NT2/D1 (cell line): ENCODE measurements at regions not wholly inside any gene's neighbourhood (a gene's known extent, or its start where the extent isn't known, plus 50 kb on each side); places are given as distances from the start of the nearest gene placed in this dataset.

Source experiments
- SUZ12 ChIP-seq: IDR thresholded peaks from 2 replicates; pipeline ENCODE4 v1.6.1; 2011; ENCODE audit not compliant: insufficient read length, insufficient read depth; ENCODE audit errors: extremely low read depth
- YY1 ChIP-seq: IDR thresholded peaks from 2 replicates; pipeline ENCODE4 v1.6.1; 2011; ENCODE audit not compliant: insufficient read length, insufficient read depth

- TF ChIP-seq SUZ12 (no peak), YY1 (no peak)
These were observed 530.1 kb upstream of the SLIT2 start for GRCh38 chr4:19721587-19721986.
